Lower lobe of right lung (tissue), 2 donors: ENCODE measurements at regions not wholly inside any gene's neighbourhood (a gene's known extent, or its start where the extent isn't known, plus 50 kb on each side); places are given as distances from the start of the nearest gene placed in this dataset.

Experiments
- ATAC-seq, 2 donors: fragments of 200-7000 bp; cut with Tn5 transposase; one replicate each; pipeline ENCODE4 v1.9.1; 2020 to 2022; ENCODE audit warnings: mild to moderate bottlenecking in 2 of 2, moderate library complexity in 2 of 2
- DNase-seq: peaks from one replicate; pipeline ENCODE4 v3.0.0-alpha.2; 2020
- H3K27ac ChIP-seq: fragments of 200-600 bp; one replicate; pipeline ENCODE4 v1.8.0; 2022
- H3K27me3 ChIP-seq: fragments of 200-600 bp; one replicate; pipeline ENCODE4 v1.8.0; 2022; ENCODE audit warnings: low read depth
- H3K36me3 ChIP-seq: fragments of 200-600 bp; one replicate; pipeline ENCODE4 v1.8.0; 2022; ENCODE audit warnings: mild to moderate bottlenecking
- H3K4me1 ChIP-seq: fragments of 200-600 bp; one replicate; pipeline ENCODE4 v1.8.0; 2022
- H3K4me3 ChIP-seq: fragments of 200-600 bp; one replicate; pipeline ENCODE4 v1.8.0; 2022; ENCODE audit warnings: mild to moderate bottlenecking
- H3K9me3 ChIP-seq: fragments of 200-600 bp; one replicate; pipeline ENCODE4 v1.8.0; 2022
- CTCF ChIP-seq: fragments of 200-600 bp; IDR thresholded peaks from one replicate; pipeline ENCODE4 v1.8.0; 2022; ENCODE audit warnings: antibody characterized with exemption, mild to moderate bottlenecking
- intact Hi-C: fragments of 100-400 bp; cut with DNase I; formaldehyde crosslinking; loops from one replicate; pipeline ENCODE4 v1.11.0; 2022
- donor health status: DM: no; HTN: yes; CAD: no; lungs with severe emphysema.

GRCh38 chr22:26732284-26732683 lies 74.9 kb downstream of the MIAT start:
- Histone ChIP-seq H3K36me3 (peaks cover 7% of the 10 kb centered on the region), H3K4me1 (no peaks in the 10 kb centered on the region), H3K9me3 (no peaks in the 10 kb centered on the region), H3K27ac (no peak overlapping the region), H3K27me3 (no peaks in the 10 kb centered on the region), H3K4me3 (no peak overlapping the region)
- no peak for TF ChIP-seq CTCF
- no peak for ATAC-seq
- intact Hi-C loops, result no loop called here
- no peak for DNase-seq

DNA sequence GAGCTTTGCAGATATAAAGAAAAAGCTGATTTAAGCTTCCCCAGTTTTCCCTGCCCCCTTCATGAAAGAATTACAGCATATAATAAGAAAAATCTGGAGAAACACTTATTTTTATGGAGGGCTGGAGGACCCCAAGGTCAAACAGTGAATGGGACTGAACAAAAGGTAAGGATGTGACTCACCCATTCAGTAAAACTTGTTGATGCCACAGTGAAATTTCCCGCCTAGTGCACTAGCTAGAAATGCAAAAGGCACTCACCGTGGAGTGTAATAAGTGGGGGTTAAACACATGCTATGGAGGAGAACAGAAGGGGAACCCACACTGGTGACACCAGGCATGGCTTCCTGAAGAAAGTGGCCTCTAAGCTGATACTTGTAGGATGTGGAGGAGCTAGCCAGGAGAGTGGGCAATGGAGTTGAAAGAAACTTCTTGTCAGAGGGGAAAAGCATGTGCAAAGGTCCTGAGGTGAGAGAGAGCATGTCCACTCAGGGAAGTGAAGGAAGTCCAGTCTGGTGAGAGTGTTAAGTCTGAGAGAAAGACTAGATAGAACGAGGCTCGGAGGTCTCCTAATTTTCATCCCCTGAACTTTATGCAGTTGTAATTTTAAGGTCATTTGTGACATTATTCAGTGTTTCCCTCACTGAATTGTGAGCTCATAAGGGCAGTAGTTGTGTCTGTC lies 77.1 kb downstream of the MIAT start:
- H3K27me3 ChIP-seq, result no peaks in the 10 kb centered on the region

DNA sequence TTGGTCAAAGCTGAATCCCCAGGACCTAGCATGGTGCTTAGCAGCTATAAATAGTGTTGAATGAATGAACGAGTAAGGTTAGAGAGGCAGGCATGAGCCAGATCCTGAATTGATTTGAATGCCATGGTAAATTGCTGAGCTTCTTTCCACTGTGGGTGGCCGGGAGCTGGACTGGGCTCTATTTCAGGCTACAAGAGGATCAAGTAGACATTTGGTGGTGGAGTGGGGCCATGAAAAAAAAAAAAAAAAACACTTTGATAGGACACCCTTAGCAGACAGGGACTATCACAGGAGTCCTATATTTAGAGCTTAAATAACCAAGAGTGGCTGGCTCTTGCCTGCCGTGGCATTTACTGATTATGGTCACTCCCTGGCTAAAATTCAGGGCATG lies 77.6 kb downstream of the MIAT start:
- Histone ChIP-seq H3K27me3 (no peaks in the 10 kb centered on the region), H3K36me3 (no peaks in the 10 kb centered on the region), H3K27ac (no peak overlapping the region), H3K4me3 (no peak overlapping the region), H3K4me1 (no peaks in the 10 kb centered on the region), H3K9me3 (no peaks in the 10 kb centered on the region)
- DNase-seq (no peak), ATAC-seq (no peak)
- no peak for TF ChIP-seq CTCF
- intact Hi-C loops, result no loop called here

More for the DNA sequence above, 77.1 kb downstream of the MIAT start:
- TF ChIP-seq CTCF, result no peak
- H3K4me3 ChIP-seq, result no peak overlapping the region
- H3K27ac ChIP-seq, result no peak overlapping the region
- no peaks in the 10 kb centered on the region for H3K36me3 ChIP-seq
- intact Hi-C loops, result no loop called here
- no peaks in the 10 kb centered on the region for H3K4me1 ChIP-seq
- no peak for ATAC-seq
- H3K9me3 ChIP-seq, result no peaks in the 10 kb centered on the region
- no peak for DNase-seq

- Histone ChIP-seq H3K4me1 (no peaks in the 10 kb centered on the region), H3K27me3 (no peaks in the 10 kb centered on the region), H3K36me3 (no peaks in the 10 kb centered on the region), H3K4me3 (no peak overlapping the region), H3K27ac (no peak overlapping the region), H3K9me3 (no peaks in the 10 kb centered on the region)
- intact Hi-C loops, result no loop called here
- no peak for DNase-seq
- TF ChIP-seq CTCF, result no peak
- no peak for ATAC-seq
Measured at GRCh38 chr22:26737262-26737661, 79.9 kb downstream of the MIAT start.

GRCh38 chr22:26740253-26740652 lies 82.9 kb downstream of the MIAT start:
- Histone ChIP-seq H3K4me1 (no peaks in the 10 kb centered on the region), H3K4me3 (no peak overlapping the region), H3K9me3 (no peaks in the 10 kb centered on the region), H3K36me3 (no peaks in the 10 kb centered on the region), H3K27me3 (no peaks in the 10 kb centered on the region), H3K27ac (no peak overlapping the region)
- DNase-seq (no peak), ATAC-seq (no peak)
- intact Hi-C loops, result no loop called here
- no peak for TF ChIP-seq CTCF
